B cell (primary cell): ENCODE measurements at regions not wholly inside any gene's neighbourhood (a gene's known extent, or its start where the extent isn't known, plus 50 kb on each side); places are given as distances from the start of the nearest gene placed in this dataset.

Source experiments
- ATAC-seq: fragments of 200-7000 bp; cut with Tn5 transposase; one replicate; pipeline ENCODE4 v1.10.0; 2021; ENCODE audit warnings: low read depth, mild to moderate bottlenecking, moderate number of reproducible peaks, moderate library complexity
- CTCF ChIA-PET: fragments of 350-600 bp; sonication (Branson Sonifier 250); formaldehyde crosslinking; loops from one replicate; lab custom pipeline; 2021; ENCODE audit warnings: antibody characterized with exemption, inconsistent platforms; lab: Charles Lee
- POLR2A ChIA-PET: fragments of 350-600 bp; sonication (Branson Sonifier 250); formaldehyde crosslinking; loops from one replicate; lab custom pipeline; 2021; ENCODE audit warnings: antibody characterized with exemption; lab: Charles Lee
- DNase-seq: peaks from one replicate; pipeline ENCODE4 v3.0.0; 2013
- H2AFZ ChIP-seq: 2 replicates; pipeline ENCODE4 v1.6.1; 2012; ENCODE audit warnings: mild to moderate bottlenecking, low read depth, low read length; ENCODE audit not compliant: insufficient read depth, poor library complexity, severe bottlenecking
- H3K27ac ChIP-seq, 2 donors: 1 replicate in 1 of 2; 2 replicates in 1 of 2; pipeline ENCODE4 v1.5.1; 2012 to 2013; ENCODE audit warnings: low read length in 2 of 2, mild to moderate bottlenecking in 2 of 2, moderate library complexity in 1 of 2
- H3K27me3 ChIP-seq, 4 experiments: fragments of 200-600 bp in 1 of 4; sonication (generic) in 1 of 4; replicated peaks in 1 of 4; 1 replicate in 2 of 4; 2 replicates in 2 of 4; pipeline versions ENCODE4 v1.6.1 to v1.7.0; 2013 to 2016; ENCODE audit warnings: low read length in 3 of 4, mild to moderate bottlenecking in 2 of 4, mixed read lengths in 1 of 4, moderate library complexity in 1 of 4; ENCODE audit not compliant: insufficient read depth in 4 of 4, control insufficient read depth in 3 of 4; ENCODE audit errors: control extremely low read depth in 1 of 4
- H3K36me3 ChIP-seq, 2 experiments: replicated peaks in 1 of 2; 1 replicate in 1 of 2; 2 replicates in 1 of 2; pipeline versions ENCODE4 v1.6.1 to v1.7.1; 2013; ENCODE audit warnings: low read length in 1 of 2; ENCODE audit not compliant: insufficient read depth in 2 of 2, control insufficient read depth in 1 of 2; ENCODE audit errors: control extremely low read depth in 1 of 2, extremely low read depth in 1 of 2
- H3K4me1 ChIP-seq, 2 donors: fragments of 200-600 bp in 1 of 2; sonication (generic) in 1 of 2; 1 replicate in 1 of 2; 2 replicates in 1 of 2; pipeline versions ENCODE4 v1.5.1 to v1.6.1; 2013 to 2017; ENCODE audit warnings: low read length in 2 of 2; ENCODE audit not compliant: control insufficient read depth in 2 of 2, insufficient read depth in 2 of 2
- H3K4me2 ChIP-seq: replicated peaks from 2 replicates; pipeline ENCODE3; 2012; ENCODE audit warnings: mild to moderate bottlenecking, low read depth, low read length; ENCODE audit not compliant: poor library complexity, severe bottlenecking
- H3K4me3 ChIP-seq, 5 experiments: fragments of 200-600 bp in 1 of 5; sonication (generic) in 1 of 5; 1 replicate in 3 of 5; 2 replicates in 2 of 5; pipeline versions ENCODE4 v1.5.1 to v1.7.0; 2011 to 2016; ENCODE audit warnings: low read length in 4 of 5, mild to moderate bottlenecking in 4 of 5, low read depth in 2 of 5, control low read depth in 1 of 5, moderate library complexity in 1 of 5; ENCODE audit not compliant: insufficient read depth in 1 of 5; ENCODE audit errors: control extremely low read depth in 1 of 5, extremely low read depth in 1 of 5
- H3K79me2 ChIP-seq: fragments of 200-600 bp; sonication (generic); one replicate; pipeline ENCODE4 v1.6.0; 2016; ENCODE audit warnings: low read length; ENCODE audit not compliant: control insufficient read depth, insufficient read depth
- H3K9ac ChIP-seq: fragments of 200-600 bp; sonication (generic); 2 replicates; pipeline ENCODE4 v1.6.1; 2017; ENCODE audit warnings: mild to moderate bottlenecking, low read length, moderate library complexity
- H3K9me3 ChIP-seq, 3 donors: one replicate each; pipeline versions ENCODE4 v1.6.1 to v1.7.1; 2013; ENCODE audit warnings: low read length in 2 of 3; ENCODE audit not compliant: control insufficient read depth in 2 of 3, insufficient read depth in 1 of 3; ENCODE audit errors: control extremely low read depth in 1 of 3
- H4K20me1 ChIP-seq: 2 replicates; pipeline ENCODE4 v1.6.0; 2012; ENCODE audit warnings: mild to moderate bottlenecking, low read length; ENCODE audit not compliant: insufficient read depth, control insufficient read depth, poor library complexity, severe bottlenecking
- H3K27ac Mint-ChIP-seq: one replicate; pipeline ENCODE4 v1.8.0; 2021; ENCODE audit warnings: mixed read lengths
- H3K27me3 Mint-ChIP-seq: one replicate; pipeline ENCODE4 v1.8.0; 2021; ENCODE audit warnings: mixed read lengths
- H3K4me1 Mint-ChIP-seq: one replicate; pipeline ENCODE4 v1.8.0; 2021; ENCODE audit warnings: mixed read lengths
- H3K4me3 Mint-ChIP-seq: one replicate; pipeline ENCODE4 v1.8.0; 2021; ENCODE audit warnings: mixed read lengths
- H3K9me3 Mint-ChIP-seq: one replicate; pipeline ENCODE4 v1.8.0; 2022; ENCODE audit warnings: mixed read lengths; ENCODE audit not compliant: insufficient read depth
- EZH2 ChIP-seq: IDR thresholded peaks from 2 replicates; pipeline ENCODE4 v1.6.1; 2012; ENCODE audit warnings: borderline replicate concordance, low read depth, mild to moderate bottlenecking, moderate library complexity, low read length; ENCODE audit not compliant: insufficient read depth, poor library complexity, severe bottlenecking
- WGBS: methylation state at CpG from one replicate; pipeline ENCODE4 v1.1.5; 2013; ENCODE audit warnings: missing lambda C conversion rate; ENCODE audit not compliant: insufficient coverage; 5-methylcytosine and 5-hydroxymethylcytosine counted together
- intact Hi-C: fragments of 100-400 bp; cut with micrococcal nuclease; formaldehyde crosslinking; loops from one replicate; pipeline ENCODE4 v1.10.0; 2022
- TF ChIP-seq, protein P1 (sequence below): fragments of 200-600 bp; IDR thresholded peaks from one replicate; pipeline ENCODE4 v1.8.0; 2022; ENCODE audit warnings: antibody characterized with exemption, mild to moderate bottlenecking

DNA sequence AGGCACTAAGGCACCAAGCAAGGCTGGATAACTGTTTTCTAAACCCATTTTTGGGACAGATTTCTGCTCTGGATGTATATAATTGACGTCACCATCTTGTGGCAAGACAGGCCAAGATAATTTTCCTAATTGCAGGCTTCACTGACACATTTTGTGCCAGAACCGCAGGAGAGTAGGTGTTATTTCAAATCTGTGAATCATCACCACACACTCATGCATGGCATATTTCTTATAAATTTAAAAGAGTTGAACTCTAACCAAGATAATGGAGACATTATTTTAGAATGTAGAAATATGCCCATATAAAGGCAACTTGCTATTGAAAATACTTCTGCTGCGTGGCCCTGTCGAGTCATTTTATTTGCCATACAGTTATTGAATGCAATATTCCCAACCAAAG, 68.3 kb upstream of the ACYP2 start:
- Mint-ChIP-seq H3K4me1 (peaks cover 13% of the 10 kb centered on the region), H3K9me3 (peaks cover 4% of the 10 kb centered on the region), H3K27me3 (no peaks in the 10 kb centered on the region), H3K4me3 (no peak overlapping the region), H3K27ac (no peak overlapping the region)
- H2AFZ ChIP-seq = no peak overlapping the region
- ATAC-seq = no peak
- H3K9ac ChIP-seq = no peak overlapping the region
- peaks cover 2% of the 10 kb centered on the region in 2 experiments for H3K36me3 ChIP-seq
- H3K4me3 ChIP-seq = no peak overlapping the region
- intact Hi-C loops = loop anchor here (5.0 kb wide), 1 partner anchor 35 kb away; no protein-coding TSS in a partner anchor
- no peak overlapping the region for H3K4me2 ChIP-seq
- H4K20me1 ChIP-seq = no peaks in the 10 kb centered on the region
- H3K9me3 ChIP-seq = peaks cover 0 to 9% (median 4%) of the 10 kb centered on the region in 3 donors
- peaks cover 9 to 13% of the 10 kb centered on the region in 2 donors for H3K4me1 ChIP-seq
- H3K27ac ChIP-seq = no peak overlapping the region
- no CpG with 5 or more reads among the region's 4 CpGs for WGBS
- no peak for DNase-seq
- ChIA-PET CTCF (no interaction called here), POLR2A (no interaction called here)
- no peaks in the 10 kb centered on the region for H3K79me2 ChIP-seq
- no peaks in the 10 kb centered on the region for H3K27me3 ChIP-seq
- TF ChIP-seq EZH2 = no peak
- TF ChIP-seq, protein P1, sequence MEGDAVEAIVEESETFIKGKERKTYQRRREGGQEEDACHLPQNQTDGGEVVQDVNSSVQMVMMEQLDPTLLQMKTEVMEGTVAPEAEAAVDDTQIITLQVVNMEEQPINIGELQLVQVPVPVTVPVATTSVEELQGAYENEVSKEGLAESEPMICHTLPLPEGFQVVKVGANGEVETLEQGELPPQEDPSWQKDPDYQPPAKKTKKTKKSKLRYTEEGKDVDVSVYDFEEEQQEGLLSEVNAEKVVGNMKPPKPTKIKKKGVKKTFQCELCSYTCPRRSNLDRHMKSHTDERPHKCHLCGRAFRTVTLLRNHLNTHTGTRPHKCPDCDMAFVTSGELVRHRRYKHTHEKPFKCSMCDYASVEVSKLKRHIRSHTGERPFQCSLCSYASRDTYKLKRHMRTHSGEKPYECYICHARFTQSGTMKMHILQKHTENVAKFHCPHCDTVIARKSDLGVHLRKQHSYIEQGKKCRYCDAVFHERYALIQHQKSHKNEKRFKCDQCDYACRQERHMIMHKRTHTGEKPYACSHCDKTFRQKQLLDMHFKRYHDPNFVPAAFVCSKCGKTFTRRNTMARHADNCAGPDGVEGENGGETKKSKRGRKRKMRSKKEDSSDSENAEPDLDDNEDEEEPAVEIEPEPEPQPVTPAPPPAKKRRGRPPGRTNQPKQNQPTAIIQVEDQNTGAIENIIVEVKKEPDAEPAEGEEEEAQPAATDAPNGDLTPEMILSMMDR = no peak

GRCh38 chr2:54042897-54043620, 72.3 kb upstream of the PSME4 start:
- Mint-ChIP-seq H3K27ac (no peak overlapping the region), H3K27me3 (no peaks in the 10 kb centered on the region), H3K4me3 (no peak overlapping the region), H3K9me3 (peaks cover 4% of the 10 kb centered on the region), H3K4me1 (peaks cover 1% of the 10 kb centered on the region)
- ChIA-PET POLR2A (no interaction called here), CTCF (no interaction called here)
- no peak for DNase-seq
- 100% methylated on average over 2 of the region's 2 CpGs for WGBS
- intact Hi-C loops = no loop called here
- peaks cover 0 to 9% (median 4%) of the 10 kb centered on the region in 3 donors for H3K9me3 ChIP-seq
- no peak overlapping the region for H3K27ac ChIP-seq
- H3K9ac ChIP-seq = no peak overlapping the region
- peaks cover 0 to 2% of the 10 kb centered on the region in 2 experiments for H3K36me3 ChIP-seq
- no peak overlapping the region for H2AFZ ChIP-seq
- no peaks in the 10 kb centered on the region for H3K27me3 ChIP-seq
- ATAC-seq = no peak
- H3K4me1 ChIP-seq = peaks cover under 1 to 2% of the 10 kb centered on the region in 2 donors
- no peak for TF ChIP-seq EZH2
- TF ChIP-seq, protein P1 = no peak
- no peaks in the 10 kb centered on the region for H4K20me1 ChIP-seq
- no peaks in the 10 kb centered on the region for H3K79me2 ChIP-seq
- no peak overlapping the region for H3K4me3 ChIP-seq
- no peak overlapping the region for H3K4me2 ChIP-seq
